Ramos (cell line): ENCODE measurements at regions not wholly inside any gene's neighbourhood (a gene's known extent, or its start where the extent isn't known, plus 50 kb on each side); places are given as distances from the start of the nearest gene placed in this dataset.
"Not testable (repeated sequence)": the region's sequence is repeated elsewhere in the genome, so short reads cannot be mapped to it uniquely, and the experiment has no call there.

Experiments
- in situ Hi-C: fragments of 300-500 bp; cut with MboI; formaldehyde crosslinking; loops from one replicate; pipeline ENCODE4 v1.14.3; 2022; ENCODE audit warnings: low sequenced_read_pairs; ENCODE audit not compliant: unreplicated experiment

DNA sequence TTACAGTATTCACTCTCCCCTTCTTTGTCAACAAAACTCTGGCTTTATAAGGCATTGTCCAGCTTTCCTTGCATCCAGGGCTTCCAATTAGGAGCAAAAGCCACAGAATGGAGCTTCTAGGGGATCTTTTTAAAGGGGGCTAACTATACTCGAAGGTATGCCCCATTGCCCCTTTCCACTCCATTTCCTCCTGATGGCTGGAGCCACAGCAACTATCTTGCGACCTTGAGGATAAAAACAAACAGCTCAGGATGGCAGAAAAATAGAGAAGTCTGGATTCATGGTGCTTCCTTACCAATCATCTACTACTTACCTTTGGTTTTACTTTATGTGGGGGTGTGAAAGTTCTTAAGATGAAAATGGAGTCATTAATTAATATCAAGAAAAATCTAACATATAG is 206.3 kb upstream of the PODXL start:
- in situ Hi-C loops = no loop called here

DNA sequence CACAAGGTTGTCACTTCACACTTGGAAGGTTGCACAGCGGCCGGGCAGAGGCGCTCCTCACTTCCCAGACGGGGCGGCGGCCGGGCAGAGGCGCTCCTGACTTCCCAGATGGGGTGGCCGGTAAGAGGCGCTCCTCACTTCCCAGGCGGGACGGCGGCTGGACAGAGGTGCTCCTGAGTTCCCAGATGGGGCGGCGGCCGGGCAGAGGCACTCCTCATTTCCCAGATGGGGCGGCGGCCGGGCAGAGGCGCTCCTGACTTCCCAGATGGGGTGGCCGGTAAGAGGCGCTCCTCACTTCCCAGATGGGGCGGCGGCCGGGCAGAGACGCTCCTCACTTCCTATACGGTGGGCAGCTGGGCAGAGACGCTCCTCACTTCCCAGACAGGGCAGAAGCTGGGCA is 199.4 kb upstream of the PODXL start:
- in situ Hi-C loops = not testable (repeated sequence)

DNA sequence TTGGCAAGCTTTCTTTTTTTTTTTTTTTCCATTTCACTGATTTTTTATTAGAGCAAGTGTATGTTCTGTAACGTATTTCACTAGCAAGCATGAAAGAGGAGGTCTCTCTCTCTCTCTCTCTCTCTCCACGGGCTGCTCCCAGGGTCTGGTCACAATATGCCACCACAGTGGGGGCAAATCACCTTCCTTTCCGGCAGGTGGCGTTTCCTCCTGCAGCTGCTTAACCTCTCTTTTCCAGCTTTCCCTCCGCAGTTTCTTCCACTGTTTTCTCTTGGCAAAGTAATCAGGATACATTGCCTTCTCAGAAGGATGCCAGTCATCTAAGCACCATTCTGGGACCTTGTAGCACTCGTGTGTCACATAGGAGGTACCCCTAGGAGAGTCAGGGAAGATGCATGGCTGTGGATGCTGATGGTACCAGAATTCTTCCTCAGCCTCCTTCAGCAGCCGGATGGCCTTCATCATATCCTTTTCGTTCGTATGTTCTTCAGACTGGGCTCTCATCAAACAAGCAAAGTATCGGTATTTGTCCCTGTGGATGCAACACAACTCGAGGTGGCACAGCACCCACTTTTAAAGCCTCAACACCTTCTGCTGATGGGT is 197.3 kb upstream of the PODXL start:
- in situ Hi-C loops = no loop called here

DNA sequence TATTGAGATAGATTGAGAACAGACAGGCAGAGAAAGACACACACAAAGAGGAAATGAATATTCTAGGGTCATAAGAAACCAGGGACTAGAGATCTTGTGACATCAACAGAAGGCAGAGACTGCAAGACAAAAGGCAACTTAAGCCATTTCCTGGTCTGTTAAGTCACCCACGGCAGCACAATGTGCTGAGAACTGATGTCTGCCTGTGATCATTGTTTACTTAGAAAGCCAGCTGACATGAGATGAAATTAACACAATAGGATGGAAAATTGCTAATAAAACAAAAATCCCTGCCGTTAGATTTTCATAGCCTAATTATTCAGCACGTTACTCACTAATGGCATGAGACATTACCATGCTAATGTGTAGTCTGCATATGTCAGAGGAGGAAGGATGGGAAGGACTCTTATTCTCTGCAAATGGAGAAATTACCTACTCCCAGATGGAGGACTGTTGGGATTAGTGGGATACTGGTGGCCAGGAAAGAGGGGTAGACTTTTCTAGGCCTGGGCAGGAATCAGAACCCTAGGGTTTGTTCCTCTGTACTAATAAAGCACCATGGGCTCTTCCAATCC is 191.3 kb upstream of the PODXL start:
- in situ Hi-C loops = no loop called here

DNA sequence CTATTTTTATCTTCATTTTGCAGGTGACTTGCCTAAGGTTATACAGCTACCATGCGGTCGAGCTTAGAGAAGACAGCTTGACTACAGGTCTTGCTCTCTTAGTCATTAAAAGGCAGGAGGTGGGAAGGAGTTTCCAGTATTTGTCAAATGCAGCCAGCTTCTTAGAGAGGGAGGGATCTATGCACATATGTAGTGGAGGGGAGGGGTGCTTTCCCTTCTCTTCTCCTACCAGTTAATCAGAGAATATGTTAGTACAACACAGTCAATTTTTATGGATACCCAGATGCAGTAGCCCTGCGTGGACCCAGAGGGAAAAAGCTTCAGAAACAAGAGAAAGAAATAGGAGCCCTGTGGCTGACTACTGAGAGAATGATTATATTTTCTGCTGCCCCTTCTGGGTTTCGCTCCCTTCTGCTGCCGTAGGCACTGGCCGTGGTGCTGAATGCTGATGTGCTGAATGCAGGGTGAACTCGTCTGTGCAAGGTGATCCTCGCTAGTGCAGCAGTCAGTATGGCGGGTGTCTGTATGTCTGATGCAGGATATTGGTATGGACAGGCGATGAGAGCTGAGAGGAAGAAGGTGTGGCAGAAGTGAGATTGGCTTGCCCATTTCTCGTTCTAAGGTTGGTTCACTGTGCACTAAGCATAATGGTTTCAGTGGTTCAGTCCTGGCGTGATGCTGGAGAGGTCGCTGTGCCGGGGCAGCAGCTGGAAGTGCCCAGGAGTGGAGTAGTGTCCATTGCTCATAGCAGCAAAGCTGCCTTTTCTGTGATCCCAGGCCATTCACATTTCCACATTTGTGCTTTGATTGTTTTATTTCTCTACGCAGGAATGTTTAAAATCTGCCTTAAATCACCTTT is 189.2 kb upstream of the PODXL start:
- in situ Hi-C loops = no loop called here

DNA sequence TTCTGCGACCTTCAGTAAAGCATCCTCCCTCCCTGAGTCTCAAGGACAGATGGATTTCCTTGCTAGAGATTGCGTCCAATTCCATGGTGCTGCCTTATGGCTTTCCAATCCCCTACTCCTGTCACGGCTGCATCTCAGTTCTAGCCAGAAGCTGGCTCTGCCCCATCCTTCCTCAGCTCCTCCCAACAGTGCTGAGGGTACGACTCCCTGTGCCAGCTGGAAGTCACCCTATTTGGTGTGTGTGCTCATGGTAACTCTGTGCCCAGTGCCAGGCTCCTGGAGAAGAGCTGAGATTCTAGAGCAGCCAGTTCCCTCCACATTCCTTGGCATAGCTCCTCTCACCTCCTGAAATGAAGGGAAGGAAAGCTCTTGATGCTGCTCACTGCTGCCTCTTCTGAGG is 185.0 kb upstream of the PODXL start:
- in situ Hi-C loops = no loop called here

DNA sequence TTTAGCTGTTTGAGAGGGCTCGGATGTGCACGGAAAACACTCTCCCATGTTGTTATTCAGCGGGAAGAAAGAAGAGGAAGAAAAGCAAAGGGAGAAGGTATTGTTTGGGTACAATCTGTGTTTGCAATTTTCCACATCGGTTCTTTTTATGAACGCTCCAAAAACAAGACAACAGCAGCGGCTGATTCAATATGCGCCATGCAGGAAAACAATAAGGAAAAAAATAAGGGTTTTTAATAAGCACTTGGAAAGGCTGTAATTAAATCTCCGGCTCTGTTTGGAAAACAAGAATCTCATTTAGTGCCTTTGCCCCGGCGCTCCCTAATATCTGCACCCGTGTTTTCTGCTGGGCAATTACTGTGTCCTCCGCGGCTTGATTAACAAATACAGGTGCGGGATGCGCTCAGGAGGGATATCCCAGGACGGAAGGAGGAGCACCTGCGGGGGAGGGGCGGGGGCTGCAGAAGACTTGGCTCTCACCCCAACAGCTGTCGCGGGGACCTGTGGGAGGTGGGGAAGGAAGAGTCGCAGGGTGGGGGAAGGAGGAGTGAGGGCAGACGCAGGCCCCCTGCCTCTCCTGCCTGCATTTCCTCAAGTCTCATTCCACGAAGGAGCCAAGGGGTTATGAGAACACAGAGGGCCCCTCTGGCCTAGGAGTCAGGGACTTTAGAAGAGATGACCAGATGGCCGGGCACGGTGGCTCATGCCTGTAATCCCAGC is 181.5 kb upstream of the PODXL start:
- in situ Hi-C loops = no loop called here

DNA sequence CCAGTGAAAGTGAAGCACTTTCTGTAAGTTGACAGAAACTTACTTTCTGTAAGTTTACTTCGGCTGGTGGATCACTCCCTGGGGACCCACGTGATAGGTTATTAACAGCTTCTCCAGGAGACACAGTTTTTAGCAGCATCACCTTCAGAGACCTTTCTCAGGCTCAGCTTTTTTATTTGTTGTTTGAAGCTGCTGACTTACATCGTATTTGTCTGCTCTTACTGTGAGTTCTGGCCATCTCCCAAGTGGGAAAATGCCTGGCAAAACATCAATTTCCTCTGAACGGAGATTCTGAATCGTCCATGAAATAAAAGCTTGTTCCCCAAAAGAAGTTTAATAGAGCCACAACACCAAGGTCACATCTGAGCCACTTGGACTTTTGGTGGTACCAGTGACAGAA is 178.7 kb upstream of the PODXL start:
- in situ Hi-C loops = no loop called here

DNA sequence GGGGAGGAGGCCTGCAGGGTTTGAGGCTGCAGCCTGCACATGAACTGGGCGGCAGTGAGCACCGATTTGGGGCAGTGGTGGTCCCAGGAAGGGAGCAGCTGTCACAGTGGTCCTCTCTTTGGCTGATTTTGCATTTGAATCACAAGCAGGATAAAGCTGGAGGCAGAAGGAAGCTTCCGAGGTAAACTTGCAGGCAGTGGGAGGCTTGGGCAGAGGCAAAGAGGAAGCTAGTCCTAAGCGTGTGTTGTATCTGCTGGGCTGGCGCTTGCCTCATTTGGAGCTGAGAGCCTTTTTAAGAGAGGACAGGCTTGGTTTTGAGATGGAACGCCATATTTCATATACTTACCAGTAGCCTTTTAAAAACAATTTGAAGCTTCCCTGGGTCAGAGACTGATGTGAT is 177.2 kb upstream of the PODXL start:
- in situ Hi-C loops = no loop called here

DNA sequence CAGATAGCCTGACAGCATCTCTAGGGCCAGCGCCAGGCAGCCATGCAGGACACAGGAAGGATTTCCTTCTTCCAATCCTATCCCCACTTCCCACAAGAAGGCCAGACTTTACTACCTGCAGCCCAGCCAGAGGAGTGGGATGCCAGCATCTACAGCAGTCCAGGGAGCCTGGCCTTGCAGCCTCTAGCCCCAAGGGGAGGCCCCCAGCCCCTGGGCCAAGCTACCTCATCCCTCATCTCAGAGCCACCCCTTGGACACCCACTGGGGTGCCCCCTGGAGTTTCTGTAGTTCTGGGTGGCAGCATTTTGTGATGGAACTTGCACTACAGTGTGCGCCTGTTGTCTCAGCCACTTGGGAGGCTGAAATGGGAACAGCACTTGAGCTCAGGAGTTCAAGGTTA is 170.8 kb upstream of the PODXL start:
- in situ Hi-C loops = no loop called here

DNA sequence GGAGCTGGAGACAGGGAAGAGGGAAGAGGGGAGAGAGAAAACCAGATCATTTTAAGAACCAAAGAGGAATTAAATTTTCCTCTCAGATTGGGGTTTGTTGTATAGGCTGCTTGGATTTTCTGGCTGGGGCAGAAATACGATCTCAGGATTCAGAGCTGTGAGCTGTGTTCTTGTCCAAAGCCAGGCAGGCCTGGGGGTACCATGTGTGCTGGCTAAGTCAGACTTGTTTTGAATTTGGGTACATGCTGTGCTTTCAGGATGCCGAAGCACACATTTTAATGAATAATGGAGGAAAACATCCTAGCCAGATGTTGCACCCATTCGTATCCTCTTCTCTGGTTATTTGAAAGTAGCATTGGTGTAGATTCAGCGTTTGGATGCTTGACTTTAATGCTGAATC is 170.3 kb upstream of the PODXL start:
- in situ Hi-C loops = no loop called here

DNA sequence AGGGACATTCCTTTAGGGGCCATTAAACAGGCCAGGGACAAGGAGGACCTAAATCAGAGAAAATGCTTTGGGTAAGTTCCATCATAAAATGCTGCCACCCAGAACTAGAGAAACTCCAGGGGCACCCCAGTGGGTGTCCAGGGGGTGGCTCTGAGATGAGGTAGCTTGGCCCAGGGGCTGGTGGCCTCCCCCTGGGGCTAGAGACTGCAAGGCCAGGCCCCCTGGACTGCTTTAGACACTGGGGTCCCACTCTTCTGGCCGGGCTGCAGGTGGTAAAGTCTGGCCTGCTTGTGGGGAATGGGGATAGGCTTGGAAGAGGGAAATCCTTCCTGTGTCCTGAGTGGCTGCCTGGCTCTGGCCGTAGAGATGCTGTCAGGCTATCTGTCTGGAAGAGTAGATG is 169.6 kb upstream of the PODXL start:
- in situ Hi-C loops = no loop called here

DNA sequence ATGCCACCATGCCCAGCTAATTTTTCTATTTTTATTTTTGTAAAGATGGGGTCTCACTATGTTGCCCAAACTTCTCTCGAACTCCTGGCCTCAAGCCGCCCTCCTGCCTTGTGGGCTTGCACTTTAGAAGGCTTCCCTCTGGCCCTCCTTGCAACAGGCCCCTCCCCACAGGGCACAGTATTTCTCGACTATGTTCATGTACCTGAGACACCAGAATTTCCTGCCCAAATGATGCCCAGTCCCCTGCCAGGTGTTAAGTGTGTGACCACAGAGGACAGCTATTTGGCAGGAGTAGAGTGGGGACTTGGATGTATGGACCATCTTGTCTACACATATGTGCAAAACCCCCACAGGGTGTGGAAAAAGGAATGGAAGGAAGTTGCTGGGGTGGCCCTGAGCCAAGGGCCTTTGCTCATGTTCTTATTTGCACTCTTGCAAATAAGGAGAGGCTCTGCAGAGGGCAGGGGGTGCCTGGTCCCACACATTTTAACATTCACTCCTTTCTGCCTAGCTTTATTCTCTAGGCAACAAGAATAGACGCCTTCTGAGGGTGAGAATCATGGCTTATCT is 168.4 kb upstream of the PODXL start:
- in situ Hi-C loops = no loop called here

DNA sequence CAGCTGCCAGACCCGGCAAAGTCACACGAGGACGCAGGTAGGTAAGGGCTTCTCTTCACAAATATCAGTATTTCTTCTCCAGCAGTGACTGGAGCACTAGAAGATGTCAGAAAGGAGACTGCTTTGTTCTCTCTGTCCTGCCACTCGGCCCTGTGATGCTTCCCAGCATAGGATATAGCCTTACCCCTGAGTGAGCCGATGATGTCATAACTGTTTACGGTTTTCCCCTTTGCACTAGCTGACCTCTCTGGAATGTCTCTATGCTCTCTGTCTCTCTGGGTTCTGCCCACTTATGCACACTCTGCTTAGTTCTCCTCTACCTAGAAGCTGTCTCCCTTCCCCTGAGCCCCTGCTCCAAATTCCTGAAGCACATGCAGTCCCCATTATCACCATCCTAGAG is 167.5 kb upstream of the PODXL start:
- in situ Hi-C loops = no loop called here

DNA sequence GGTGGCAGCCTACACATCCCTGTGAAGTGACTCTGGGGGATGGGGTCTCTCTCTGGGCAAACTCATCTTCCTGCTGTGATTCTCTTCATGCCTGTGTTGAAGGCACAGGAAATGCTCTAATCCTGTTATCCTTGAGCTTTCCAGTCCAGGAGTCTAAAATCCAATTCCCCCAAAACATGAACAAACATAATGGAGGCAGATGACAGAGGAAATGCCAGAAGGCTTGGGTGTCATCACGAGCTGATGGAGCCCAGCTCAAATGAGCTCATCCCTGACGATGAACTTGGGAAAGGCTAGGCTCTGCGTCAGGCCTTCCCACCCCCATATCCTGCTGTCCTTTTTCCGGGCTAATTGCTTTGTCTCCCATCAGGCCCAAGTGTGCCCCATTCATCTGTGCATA is 165.9 kb upstream of the PODXL start:
- in situ Hi-C loops = no loop called here

DNA sequence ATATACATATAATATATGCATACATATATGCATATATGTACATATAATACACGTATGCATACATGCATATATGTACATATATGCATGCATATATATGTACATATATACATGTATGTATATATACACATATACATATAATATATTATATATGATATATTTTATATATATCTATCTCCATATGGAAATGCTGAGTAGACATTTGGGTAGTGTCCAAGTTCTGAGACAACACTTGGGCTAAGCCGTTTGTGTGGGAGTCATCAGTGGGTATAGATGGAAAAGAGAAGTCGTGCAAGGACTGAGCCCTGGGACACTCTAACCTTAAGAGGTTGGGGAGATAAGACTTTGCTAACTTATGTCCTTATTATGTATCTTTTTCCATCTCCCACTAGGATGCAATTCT is 165.2 kb upstream of the PODXL start:
- in situ Hi-C loops = no loop called here

DNA sequence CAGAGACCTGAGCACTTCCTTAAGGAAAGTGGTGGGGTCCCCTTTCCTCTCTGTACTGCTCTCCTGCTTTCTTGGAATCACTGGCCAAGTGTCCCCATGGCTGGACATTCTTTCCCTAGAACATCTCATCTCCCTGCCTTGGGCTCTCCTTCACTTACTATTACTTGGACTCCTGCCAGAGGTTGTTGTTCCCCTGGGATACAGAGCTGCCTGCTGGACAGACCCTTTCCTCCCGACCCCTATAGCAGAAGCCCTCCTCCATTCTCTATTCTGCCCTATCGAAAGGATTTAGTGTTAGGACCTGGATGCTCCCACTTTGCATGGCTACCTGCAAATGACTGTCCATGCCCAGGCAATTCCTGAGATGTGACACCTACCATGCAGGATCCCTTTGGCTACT is 164.3 kb upstream of the PODXL start:
- in situ Hi-C loops = no loop called here

DNA sequence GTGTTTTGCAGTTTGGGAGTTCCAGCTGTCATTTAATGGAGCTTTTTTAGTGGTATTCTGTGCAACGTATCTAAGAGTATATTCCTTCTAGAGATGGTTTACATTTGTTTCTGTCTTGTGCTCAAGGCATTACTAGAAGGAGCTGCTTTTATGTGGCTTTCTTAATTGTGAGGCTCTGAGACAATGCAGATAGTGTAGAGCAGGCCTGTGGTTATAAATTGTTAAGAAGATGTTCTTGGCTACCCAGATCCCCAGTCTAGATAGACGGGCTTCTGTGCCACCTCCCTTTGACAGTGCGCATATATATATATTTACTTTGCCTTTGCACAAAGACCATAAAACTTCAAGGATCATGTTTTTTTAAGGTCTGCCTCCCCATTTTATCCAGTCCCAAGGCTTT is 160.8 kb upstream of the PODXL start:
- in situ Hi-C loops = no loop called here

DNA sequence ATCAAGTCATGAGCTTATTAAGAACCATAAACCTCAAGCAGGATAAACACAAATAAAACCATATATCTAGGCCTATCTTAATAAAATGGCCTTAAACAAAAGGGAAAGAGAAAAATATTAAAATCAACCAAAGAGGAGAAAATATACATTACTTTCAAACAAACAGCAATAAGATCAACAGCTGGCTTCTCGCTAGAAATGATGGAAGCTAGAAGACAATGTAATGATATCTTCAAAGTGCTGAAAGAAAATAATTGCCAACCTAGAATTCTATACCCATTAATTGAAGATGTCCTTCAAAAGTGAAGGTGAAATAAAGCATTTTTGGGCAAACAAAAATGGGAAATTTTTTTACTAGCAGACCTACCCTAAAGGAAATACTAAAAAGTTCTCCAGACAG is 142.9 kb upstream of the PODXL start:
- in situ Hi-C loops = loop anchor here (25.0 kb wide), 1 partner anchor 888 kb away; the partner anchor contains the start of gene PLXNA4

DNA sequence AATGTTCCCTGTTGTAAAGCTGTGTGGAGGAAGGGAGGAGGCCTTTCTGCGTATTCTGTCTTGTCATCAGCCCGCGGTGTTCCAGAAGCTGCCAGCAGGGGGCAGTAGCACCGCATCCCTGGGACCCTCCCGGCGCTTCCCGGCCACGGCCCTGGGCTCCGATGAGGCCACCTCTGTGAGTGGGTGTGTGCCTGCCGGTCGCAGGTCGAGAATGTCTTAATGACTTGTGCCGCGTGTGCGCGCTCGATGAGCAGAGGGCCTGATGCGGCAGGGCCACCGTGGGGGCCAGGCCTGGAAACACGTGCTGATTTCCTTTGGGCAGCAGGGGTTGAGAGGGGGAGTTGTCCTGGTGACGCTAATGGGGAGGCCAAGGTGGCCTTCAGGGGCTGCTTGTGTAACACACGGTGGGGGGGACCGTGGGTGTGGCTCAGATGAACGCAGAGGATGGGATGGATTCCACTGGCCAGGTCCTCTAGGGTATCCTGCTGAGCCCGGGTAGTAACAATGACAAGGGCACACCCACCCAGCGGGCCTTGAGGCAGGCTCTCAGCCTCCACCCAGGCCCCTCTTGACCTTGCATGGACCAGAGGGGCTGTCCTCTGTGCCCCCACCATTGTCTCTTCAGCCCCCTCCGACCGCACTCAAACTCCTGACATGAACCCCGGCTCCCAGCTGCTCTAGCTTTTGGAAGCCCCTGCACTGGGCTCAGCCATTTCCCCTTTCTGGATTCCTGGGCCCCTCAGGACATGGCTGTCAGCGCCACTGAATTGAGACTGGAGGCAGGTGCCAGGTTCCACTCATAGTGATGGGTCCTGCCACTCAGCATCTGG is 135.9 kb upstream of the PODXL start:
- in situ Hi-C loops = loop anchor here (25.0 kb wide), 1 partner anchor 895 kb away; the partner anchor contains the start of gene PLXNA4
